HG02884 (cell line): ENCODE measurements at regions not wholly inside any gene's neighbourhood (a gene's known extent, or its start where the extent isn't known, plus 50 kb on each side); places are given as distances from the start of the nearest gene placed in this dataset.

ENCODE experiments used
- ATAC-seq: cut with Tn5 transposase; IDR thresholded peaks from one replicate; pipeline ENCODE4 v1.9.1; 2021; ENCODE audit warnings: mild to moderate bottlenecking, moderate library complexity; ENCODE audit not compliant: unreplicated experiment

- ATAC-seq = peak; percentile 46
Observed at GRCh38 chr1:192518700-192519099, 56.9 kb upstream of the RGS1 start.

GRCh38 chr1:192521734-192522133 lies 53.8 kb upstream of the RGS1 start:
- ATAC-seq = no peak

GRCh38 chr1:192522673-192523072 lies 52.9 kb upstream of the RGS1 start:
- no peak for ATAC-seq

- ATAC-seq = no peak
Observed at GRCh38 chr1:192524223-192524622, 51.4 kb upstream of the RGS1 start.
